GM10266 (cell line): ENCODE measurements at regions not wholly inside any gene's neighbourhood (a gene's known extent, or its start where the extent isn't known, plus 50 kb on each side); places are given as distances from the start of the nearest gene placed in this dataset.

Experiments used
- DNase-seq: peaks from one replicate; pipeline ENCODE4 v3.0.0; 2012; ENCODE audit errors: extremely low spot score
- CTCF ChIP-seq: IDR thresholded peaks from 2 replicates; pipeline ENCODE4 v1.5.1; 2012; ENCODE audit warnings: mild to moderate bottlenecking, low read depth; ENCODE audit not compliant: control insufficient read depth, insufficient read depth; ENCODE audit errors: missing control alignments

- no peak for TF ChIP-seq CTCF
- DNase-seq, result no peak
Measured at GRCh38 chr2:20537423-20538307, 90.8 kb downstream of the RHOB start.

GRCh38 chr2:20538308-20539132, 91.6 kb downstream of the RHOB start:
- TF ChIP-seq CTCF, result no peak
- no peak for DNase-seq

- TF ChIP-seq CTCF, result no peak
- DNase-seq, result no peak
Measured at GRCh38 chr2:20539133-20539719, 92.4 kb downstream of the RHOB start.

- no peak for TF ChIP-seq CTCF
- no peak for DNase-seq
Measured at GRCh38 chr2:20539776-20540586, 93.1 kb downstream of the RHOB start.

GRCh38 chr2:20540587-20541293, 93.9 kb downstream of the RHOB start:
- no peak for DNase-seq
- no peak for TF ChIP-seq CTCF

- no peak for DNase-seq
- TF ChIP-seq CTCF, result no peak
Measured at GRCh38 chr2:20541294-20541640, 94.4 kb downstream of the RHOB start.
